Neural cell (in vitro differentiated cells): ENCODE measurements at regions not wholly inside any gene's neighbourhood (a gene's known extent, or its start where the extent isn't known, plus 50 kb on each side); places are given as distances from the start of the nearest gene placed in this dataset.

Source experiments
- H2AFZ ChIP-seq: fragments of 200-600, 300-800 bp; sonication (generic), shearing (Covaris generic); 2 replicates; pipeline ENCODE4 v1.6.0; 2014; ENCODE audit warnings: low read depth, mild to moderate bottlenecking, antibody characterized with exemption, low read length, moderate library complexity
- H3F3A ChIP-seq: fragments of 200-600 bp; shearing (Covaris generic); 2 replicates; pipeline ENCODE4 v1.6.1; 2016; ENCODE audit warnings: mild to moderate bottlenecking, moderate library complexity, mixed read lengths, antibody characterized with exemption, low read length; ENCODE audit not compliant: insufficient read depth, poor library complexity, severe bottlenecking
- H3K27ac ChIP-seq: fragments of 200-600, 300-800 bp; sonication (generic), shearing (Covaris generic); 2 replicates; pipeline ENCODE4 v1.5.1; 2014; ENCODE audit warnings: mild to moderate bottlenecking, low read length, moderate library complexity
- H3K27me3 ChIP-seq: fragments of 300-800, 200-600 bp; sonication (generic), shearing (Covaris generic); 2 replicates; pipeline ENCODE4 v1.6.0; 2014; ENCODE audit warnings: mild to moderate bottlenecking, low read depth, low read length, moderate library complexity; ENCODE audit not compliant: insufficient read depth
- H3K36me3 ChIP-seq: fragments of 300-800, 200-600 bp; sonication (generic), shearing (Covaris generic); 2 replicates; pipeline ENCODE4 v1.5.1; 2014; ENCODE audit warnings: mild to moderate bottlenecking, antibody characterized with exemption, low read length, moderate library complexity; ENCODE audit not compliant: insufficient read depth
- H3K4me2 ChIP-seq: fragments of 300-800, 200-600 bp; sonication (generic), shearing (Covaris generic); 2 replicates; pipeline ENCODE4 v1.6.0; 2014; ENCODE audit warnings: mild to moderate bottlenecking, low read length
- H3K4me3 ChIP-seq: fragments of 300-800, 200-600 bp; sonication (generic), shearing (Covaris generic); 2 replicates; pipeline ENCODE4 v1.5.1; 2014; ENCODE audit warnings: mild to moderate bottlenecking, low read length, moderate library complexity
- H3K79me2 ChIP-seq: fragments of 200-600 bp; shearing (Covaris generic); replicated peaks from 2 replicates; pipeline ENCODE4 v1.6.0; 2014; ENCODE audit warnings: mild to moderate bottlenecking, low read length, moderate library complexity; ENCODE audit not compliant: insufficient read depth
- H3K9ac ChIP-seq: fragments of 300-800, 200-600 bp; sonication (generic), shearing (Covaris generic); 2 replicates; pipeline ENCODE4 v1.6.1; 2016; ENCODE audit warnings: mild to moderate bottlenecking, low read length, mixed read lengths
- H3K9me2 ChIP-seq: fragments of 200-600 bp; shearing (Covaris generic); 2 replicates; pipeline ENCODE4 v1.6.1; 2016; ENCODE audit warnings: mild to moderate bottlenecking, low read length, mixed read lengths; ENCODE audit not compliant: insufficient read depth
- H3K9me3 ChIP-seq: fragments of 200-600, 300-800 bp; sonication (generic), shearing (Covaris generic); 2 replicates; pipeline ENCODE4 v1.6.1; 2016; ENCODE audit warnings: mild to moderate bottlenecking, mixed run types, low read length, moderate library complexity, mixed read lengths
- H4K20me1 ChIP-seq: fragments of 200-600 bp; shearing (Covaris generic); 2 replicates; pipeline ENCODE4 v1.6.1; 2016; ENCODE audit warnings: mild to moderate bottlenecking, mixed run types; ENCODE audit not compliant: insufficient read depth
- CTCF ChIP-seq: fragments of 450-650 bp; IDR thresholded peaks from 2 replicates; pipeline ENCODE4 v1.5.1; 2014; ENCODE audit warnings: antibody characterized with exemption, mild to moderate bottlenecking, moderate library complexity; ENCODE audit not compliant: poor library complexity, severe bottlenecking
- EP300 ChIP-seq: fragments of 450-650 bp; conservative IDR thresholded peaks from 2 replicates; pipeline ENCODE4 v1.6.1; 2014; ENCODE audit warnings: antibody characterized with exemption, mild to moderate bottlenecking, moderate library complexity; ENCODE audit not compliant: poor library complexity, severe bottlenecking
- EZH2 ChIP-seq: fragments of 200-600, 300-800 bp; shearing (Covaris generic), sonication (generic); IDR thresholded peaks from 2 replicates; pipeline ENCODE4 v1.6.1; 2014; ENCODE audit warnings: antibody characterized with exemption, low read length, borderline replicate concordance, mild to moderate bottlenecking; ENCODE audit not compliant: insufficient read depth, poor library complexity, severe bottlenecking
- MXI1 ChIP-seq: fragments of 450-650 bp; conservative IDR thresholded peaks from 2 replicates; pipeline ENCODE4 v1.6.1; 2014; ENCODE audit warnings: antibody characterized with exemption, mild to moderate bottlenecking; ENCODE audit not compliant: poor library complexity, severe bottlenecking
- POLR2AphosphoS5 ChIP-seq: IDR thresholded peaks from 2 replicates; pipeline ENCODE4 v1.6.1; 2012
- RAD21 ChIP-seq: fragments of 450-650 bp; conservative IDR thresholded peaks from 2 replicates; pipeline ENCODE4 v1.6.1; 2014; ENCODE audit warnings: antibody characterized with exemption, mild to moderate bottlenecking, moderate library complexity
- REST ChIP-seq: IDR thresholded peaks from 2 replicates; pipeline ENCODE4 v1.6.1; 2012; ENCODE audit warnings: borderline replicate concordance
- SMC3 ChIP-seq: fragments of 450-650 bp; conservative IDR thresholded peaks from 2 replicates; pipeline ENCODE4 v1.6.1; 2014; ENCODE audit warnings: antibody characterized with exemption, mild to moderate bottlenecking, moderate library complexity; ENCODE audit not compliant: poor library complexity
- TAF1 ChIP-seq: IDR thresholded peaks from 2 replicates; pipeline ENCODE4 v1.6.1; 2012; ENCODE audit warnings: low read depth

GRCh38 chr16:79991969-79992368 lies 391.4 kb upstream of the MAF start:
- H3K9me2 ChIP-seq, result no peaks in the 10 kb centered on the region
- no peak overlapping the region for H3K9ac ChIP-seq
- no peak overlapping the region for H3K4me2 ChIP-seq
- no peaks in the 10 kb centered on the region for H3K27me3 ChIP-seq
- H3K9me3 ChIP-seq, result no peaks in the 10 kb centered on the region
- no peak overlapping the region for H3K4me3 ChIP-seq
- no peaks in the 10 kb centered on the region for H3K79me2 ChIP-seq
- H2AFZ ChIP-seq, result no peak overlapping the region
- TF ChIP-seq EP300 (no peak), CTCF (no peak), TAF1 (no peak), POLR2AphosphoS5 (no peak), RAD21 (no peak)
- no peak overlapping the region for H3K27ac ChIP-seq
- no peaks in the 10 kb centered on the region for H3F3A ChIP-seq
- no peaks in the 10 kb centered on the region for H4K20me1 ChIP-seq
- no peaks in the 10 kb centered on the region for H3K36me3 ChIP-seq

DNA sequence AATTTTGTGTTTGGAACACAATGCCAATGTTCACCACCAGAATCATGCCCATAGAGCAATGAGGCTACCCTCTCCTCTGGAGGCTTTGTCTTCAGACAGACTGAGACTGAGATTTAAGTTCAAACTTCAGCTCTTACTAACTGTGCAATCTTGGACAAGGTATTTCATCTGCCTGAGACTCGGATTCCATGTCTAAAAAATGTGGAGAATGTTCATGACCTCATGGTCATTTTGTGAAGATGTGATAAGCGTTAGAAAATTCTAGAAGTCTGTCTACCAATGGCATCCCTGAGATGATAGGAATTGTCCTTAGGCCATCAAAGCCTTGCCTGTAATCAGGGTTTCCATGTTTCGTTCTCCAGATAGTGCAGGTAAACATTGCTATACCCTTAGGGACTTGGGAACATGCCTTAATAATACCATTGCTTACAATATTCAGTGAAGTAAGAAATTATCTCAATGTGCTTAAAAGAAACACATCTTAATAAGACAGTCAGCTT lies 388.2 kb upstream of the MAF start:
- no peaks in the 10 kb centered on the region for H3K79me2 ChIP-seq
- H3K27ac ChIP-seq, result no peak overlapping the region
- H4K20me1 ChIP-seq, result no peaks in the 10 kb centered on the region
- no peaks in the 10 kb centered on the region for H3F3A ChIP-seq
- H3K36me3 ChIP-seq, result no peaks in the 10 kb centered on the region
- H3K4me3 ChIP-seq, result no peak overlapping the region
- no peaks in the 10 kb centered on the region for H3K9me3 ChIP-seq
- TF ChIP-seq CTCF (no peak), MXI1 (no peak), POLR2AphosphoS5 (no peak), EZH2 (no peak), SMC3 (no peak), REST (no peak), TAF1 (no peak), RAD21 (no peak), EP300 (no peak)
- no peaks in the 10 kb centered on the region for H3K27me3 ChIP-seq
- H3K9ac ChIP-seq, result no peak overlapping the region
- no peaks in the 10 kb centered on the region for H3K9me2 ChIP-seq
- no peak overlapping the region for H3K4me2 ChIP-seq
- H2AFZ ChIP-seq, result no peak overlapping the region
